GM10248 (cell line): ENCODE measurements at regions not wholly inside any gene's neighbourhood (a gene's known extent, or its start where the extent isn't known, plus 50 kb on each side); places are given as distances from the start of the nearest gene placed in this dataset.

Experiments
- CTCF ChIA-PET: fragments of 300-600 bp; sonication (Branson Sonifier 250); formaldehyde crosslinking; extraction: SDS; loops from one replicate; lab custom pipeline; 2021; ENCODE audit warnings: antibody characterized with exemption; lab: Yijun Ruan, JAX
- POLR2A ChIA-PET: fragments of 350-650 bp; sonication (Branson Sonifier 250); formaldehyde crosslinking; extraction: SDS; loops from one replicate; lab custom pipeline; 2020; ENCODE audit warnings: antibody characterized with exemption; lab: Yijun Ruan, JAX
- DNase-seq: peaks from one replicate; pipeline ENCODE4 v3.0.0; 2012; ENCODE audit errors: extremely low spot score
- CTCF ChIP-seq: IDR thresholded peaks from 2 replicates; pipeline ENCODE4 v1.5.1; 2012; ENCODE audit warnings: mild to moderate bottlenecking, low read depth; ENCODE audit errors: extremely low read depth, missing control alignments, control extremely low read depth

- ChIA-PET CTCF (no interaction called here), POLR2A (no interaction called here)
- no peak for TF ChIP-seq CTCF
- no peak for DNase-seq
These were observed 120.0 kb upstream of the JAG1 start for GRCh38 chr20:10793766-10794165.

- no peak for TF ChIP-seq CTCF
- POLR2A ChIA-PET: interaction anchor here (0.6 kb wide), 1 partner anchor 123 kb away, joined by 3 read pairs; no protein-coding TSS in a partner anchor
- no peak for DNase-seq
- CTCF ChIA-PET: interaction anchor here (1.3 to 1.4 kb wide), 2 partner anchors 8 to 13 kb away, joined by 3 read pairs; no protein-coding TSS in a partner anchor
These were observed 121.0 kb upstream of the JAG1 start for GRCh38 chr20:10794765-10795164.

DNA sequence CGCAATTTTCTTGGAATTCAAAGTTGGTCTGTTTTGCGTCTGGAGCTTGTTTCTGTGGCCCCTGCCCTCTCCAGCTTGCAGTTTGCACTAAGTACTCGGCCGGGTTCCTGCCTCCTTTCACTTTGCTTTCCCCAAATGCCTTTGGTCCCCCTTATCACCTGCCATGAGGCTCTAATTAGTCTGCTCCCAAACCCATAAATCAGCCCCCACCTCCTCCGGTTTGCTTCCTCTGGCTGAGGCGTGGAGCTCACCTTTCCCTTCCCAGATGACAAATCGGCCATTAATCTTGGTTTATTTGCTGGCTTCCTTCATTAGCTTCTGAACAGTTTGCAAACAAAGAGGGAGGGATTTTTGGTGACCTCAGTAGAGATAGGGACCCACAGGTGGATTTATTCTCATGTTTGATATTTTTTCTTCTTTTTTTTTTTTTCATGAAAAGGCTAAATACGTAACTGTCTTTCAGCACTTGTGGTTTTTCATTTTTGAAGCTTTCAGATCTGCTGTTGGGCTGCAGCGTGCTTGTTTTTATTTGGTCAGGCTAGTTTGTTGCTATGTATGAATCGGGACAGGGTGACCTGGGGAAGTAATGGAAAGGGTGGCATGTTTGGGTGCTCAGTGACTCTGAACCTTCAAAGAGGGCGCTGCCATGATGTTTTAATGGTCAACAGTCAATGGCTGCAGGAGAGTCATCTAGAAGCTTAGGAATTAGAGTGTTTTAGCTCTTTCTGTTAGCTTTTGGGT, 121.7 kb upstream of the JAG1 start:
- POLR2A ChIA-PET: interaction anchor here (0.6 kb wide), 1 partner anchor 124 kb away, joined by 3 read pairs; no protein-coding TSS in a partner anchor
- CTCF ChIA-PET: interaction anchor here (0.9 to 1.5 kb wide), 4 partner anchors 9 to 13 kb away, joined by 3 to 8 read pairs (median 3); no protein-coding TSS in a partner anchor
- DNase-seq: no peak
- no peak for TF ChIP-seq CTCF

DNA sequence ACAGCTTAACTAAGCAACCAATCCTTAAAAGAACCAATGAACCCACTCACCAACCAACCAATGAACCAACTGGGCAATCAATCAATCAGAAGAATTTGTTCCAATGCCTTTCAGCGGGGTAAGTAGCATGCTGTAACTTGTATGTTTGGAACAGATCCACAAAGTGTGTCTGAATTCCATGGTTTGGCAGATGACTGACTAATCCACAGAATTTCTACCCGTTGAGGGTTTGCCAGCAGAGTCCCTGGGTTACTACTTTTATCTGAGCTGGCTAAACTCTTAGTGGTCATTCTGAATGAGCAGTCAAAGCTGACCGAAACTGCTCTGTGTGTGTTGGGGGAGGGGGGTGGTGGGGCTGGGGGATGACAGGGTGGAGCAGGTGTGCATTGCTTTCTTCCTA, 125.0 kb upstream of the JAG1 start:
- no peak for TF ChIP-seq CTCF
- ChIA-PET CTCF (no interaction called here), POLR2A (no interaction called here)
- no peak for DNase-seq

GRCh38 chr20:10799735-10800134, 125.9 kb upstream of the JAG1 start:
- DNase-seq: no peak
- ChIA-PET CTCF (interaction anchor here (1.0 to 1.2 kb wide), 2 partner anchors 34 to 60 kb away, joined by 3 read pairs; no protein-coding TSS in a partner anchor), POLR2A (no interaction called here)
- TF ChIP-seq CTCF: no peak

DNA sequence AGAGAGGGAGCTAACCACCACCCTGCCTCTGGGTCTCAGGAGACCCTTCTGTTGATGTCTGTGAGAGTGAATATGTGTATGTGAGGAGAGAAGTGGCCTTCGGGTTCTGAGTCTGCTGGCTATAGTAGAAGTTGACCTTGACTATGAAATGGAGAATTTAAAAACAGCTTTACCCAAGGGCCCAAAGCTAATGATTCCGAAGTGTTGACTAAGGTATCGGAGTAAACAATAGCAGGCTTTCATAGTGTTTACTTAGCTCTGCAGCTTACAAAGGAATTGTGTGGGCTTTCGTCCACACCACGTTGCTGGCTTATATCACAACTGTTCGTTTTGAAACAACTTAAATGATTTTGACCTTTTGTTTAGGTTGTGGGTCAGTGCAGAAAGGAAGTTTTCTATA, 126.5 kb upstream of the JAG1 start:
- CTCF ChIA-PET: interaction anchor here (1.0 to 1.2 kb wide), 2 partner anchors 34 to 60 kb away, joined by 3 read pairs; no protein-coding TSS in a partner anchor
- no peak for DNase-seq
- no peak for TF ChIP-seq CTCF
- POLR2A ChIA-PET: no interaction called here
